ENCODE measurements at regions not wholly inside any gene's neighbourhood (a gene's known extent, or its start where the extent isn't known, plus 50 kb on each side); places are given as distances from the start of the nearest gene placed in this dataset.

GRCh38 chr6:20334962-20335361 lies 66.7 kb upstream of the E2F3 start:
- TF ChIP-seq CTCF (IDR thresholded peaks at IDR 0.05; ENCODE audit: poor library complexity) (no peak), EZH2 (IDR thresholded peaks at IDR 0.05; ENCODE audit: borderline replicate concordance) (no peak)

Data from hepatocyte (in vitro differentiated cells).